ENCODE measurements at regions not wholly inside any gene's neighbourhood (a gene's known extent, or its start where the extent isn't known, plus 50 kb on each side); places are given as distances from the start of the nearest gene placed in this dataset.

GRCh38 chr10:2953495-2953894 is 113.9 kb upstream of the PFKP start:
- Histone ChIP-seq H3K4me1 (no peaks in the 10 kb centered on the region), H3K27ac (no peak overlapping the region), H3K4me3 (no peak overlapping the region), H3K27me3 (peaks cover 0 to 10% of the 10 kb centered on the region in 2 donors), H3K9me3 (no peaks in the 10 kb centered on the region), H3K36me3 (no peaks in the 10 kb centered on the region)
- TF ChIP-seq, protein P1, sequence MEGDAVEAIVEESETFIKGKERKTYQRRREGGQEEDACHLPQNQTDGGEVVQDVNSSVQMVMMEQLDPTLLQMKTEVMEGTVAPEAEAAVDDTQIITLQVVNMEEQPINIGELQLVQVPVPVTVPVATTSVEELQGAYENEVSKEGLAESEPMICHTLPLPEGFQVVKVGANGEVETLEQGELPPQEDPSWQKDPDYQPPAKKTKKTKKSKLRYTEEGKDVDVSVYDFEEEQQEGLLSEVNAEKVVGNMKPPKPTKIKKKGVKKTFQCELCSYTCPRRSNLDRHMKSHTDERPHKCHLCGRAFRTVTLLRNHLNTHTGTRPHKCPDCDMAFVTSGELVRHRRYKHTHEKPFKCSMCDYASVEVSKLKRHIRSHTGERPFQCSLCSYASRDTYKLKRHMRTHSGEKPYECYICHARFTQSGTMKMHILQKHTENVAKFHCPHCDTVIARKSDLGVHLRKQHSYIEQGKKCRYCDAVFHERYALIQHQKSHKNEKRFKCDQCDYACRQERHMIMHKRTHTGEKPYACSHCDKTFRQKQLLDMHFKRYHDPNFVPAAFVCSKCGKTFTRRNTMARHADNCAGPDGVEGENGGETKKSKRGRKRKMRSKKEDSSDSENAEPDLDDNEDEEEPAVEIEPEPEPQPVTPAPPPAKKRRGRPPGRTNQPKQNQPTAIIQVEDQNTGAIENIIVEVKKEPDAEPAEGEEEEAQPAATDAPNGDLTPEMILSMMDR (IDR thresholded peaks at IDR 0.05): no peak
- no peak for DNase-seq
- intact Hi-C loops (cut with DNase I; ENCODE audit: low total_unique reads): no loop called here

- Histone ChIP-seq H3K9me3 (no peaks in the 10 kb centered on the region), H3K27me3 (peaks cover 0 to 10% of the 10 kb centered on the region in 2 donors), H3K4me3 (no peak overlapping the region), H3K4me1 (no peaks in the 10 kb centered on the region), H3K27ac (no peak overlapping the region), H3K36me3 (no peaks in the 10 kb centered on the region)
- TF ChIP-seq, protein P1 (IDR thresholded peaks at IDR 0.05): no peak
- intact Hi-C loops (cut with DNase I; ENCODE audit: low total_unique reads): no loop called here
- DNase-seq: no peak
Observed at GRCh38 chr10:2951235-2951835, 116.0 kb upstream of the PFKP start.

- peaks cover 0 to 12% of the 10 kb centered on the region in 2 donors for H3K27me3 ChIP-seq
- no peaks in the 10 kb centered on the region for H3K9me3 ChIP-seq
- no peak for DNase-seq
- no peak overlapping the region for H3K27ac ChIP-seq
- H3K4me1 ChIP-seq: no peaks in the 10 kb centered on the region
- TF ChIP-seq, protein P1 (IDR thresholded peaks at IDR 0.05): no peak
- no peak overlapping the region for H3K4me3 ChIP-seq
- no peaks in the 10 kb centered on the region for H3K36me3 ChIP-seq
- intact Hi-C loops (cut with DNase I; ENCODE audit: low total_unique reads): no loop called here
Observed at GRCh38 chr10:2950546-2950945, 116.8 kb upstream of the PFKP start.

- H3K27ac ChIP-seq: no peak overlapping the region
- H3K27me3 ChIP-seq: peaks cover 0 to 18% of the 10 kb centered on the region in 2 donors
- no peaks in the 10 kb centered on the region for H3K36me3 ChIP-seq
- H3K4me1 ChIP-seq: no peaks in the 10 kb centered on the region
- intact Hi-C loops (cut with DNase I; ENCODE audit: low total_unique reads): no loop called here
- DNase-seq: no peak
- TF ChIP-seq, protein P1 (IDR thresholded peaks at IDR 0.05): no peak
- H3K9me3 ChIP-seq: no peaks in the 10 kb centered on the region
- no peak overlapping the region for H3K4me3 ChIP-seq
Observed at GRCh38 chr10:2949948-2950354, 117.4 kb upstream of the PFKP start.

GRCh38 chr10:2949221-2949947 is 118.0 kb upstream of the PFKP start:
- no peak overlapping the region for H3K4me3 ChIP-seq
- TF ChIP-seq, protein P1 (IDR thresholded peaks at IDR 0.05): no peak
- H3K36me3 ChIP-seq: no peaks in the 10 kb centered on the region
- no peak for DNase-seq
- H3K27ac ChIP-seq: no peak overlapping the region
- peaks cover 0 to 24% of the 10 kb centered on the region in 2 donors for H3K27me3 ChIP-seq
- intact Hi-C loops (cut with DNase I; ENCODE audit: low total_unique reads): no loop called here
- no peaks in the 10 kb centered on the region for H3K4me1 ChIP-seq
- no peaks in the 10 kb centered on the region for H3K9me3 ChIP-seq

Measured in tibial artery (tissue), 4 donors.